HEK293 (cell line): ENCODE measurements at regions not wholly inside any gene's neighbourhood (a gene's known extent, or its start where the extent isn't known, plus 50 kb on each side); places are given as distances from the start of the nearest gene placed in this dataset.

Experiments
- CTCF ChIA-PET: fragments of 350-600 bp; formaldehyde crosslinking; extraction: SDS; loops from one replicate; lab custom pipeline; 2021; ENCODE audit warnings: antibody characterized with exemption; lab: Yijun Ruan, JAX
- POLR2A ChIA-PET: fragments of 300-600 bp; formaldehyde crosslinking; extraction: SDS; loops from one replicate; lab custom pipeline; 2020; ENCODE audit warnings: antibody characterized with exemption, inconsistent platforms; lab: Yijun Ruan, JAX
- H3K27ac ChIP-seq: fragments of 200-500 bp; sonication (Bioruptor generic); 2 replicates; pipeline ENCODE4 v1.5.1; 2014; ENCODE audit warnings: low read depth, low read length, control low read depth, inconsistent platforms; ENCODE audit errors: extremely low read depth
- H3K36me3 ChIP-seq, 2 experiments: fragments of 200-500 bp in 1 of 2; sonication (Bioruptor generic) in 1 of 2; 1 replicate in 1 of 2; 2 replicates in 1 of 2; pipeline ENCODE4 v1.5.1; 2014 to 2017; ENCODE audit warnings: inconsistent platforms in 2 of 2, low read length in 2 of 2; ENCODE audit not compliant: control insufficient read depth in 2 of 2, insufficient read depth in 1 of 2
- H3K4me1 ChIP-seq: fragments of 200-500 bp; sonication (Bioruptor generic); 2 replicates; pipeline ENCODE4 v1.5.1; 2014; ENCODE audit warnings: mild to moderate bottlenecking, low read length, inconsistent platforms; ENCODE audit not compliant: control insufficient read depth, insufficient read depth
- H3K4me3 ChIP-seq: 2 replicates; pipeline ENCODE4 v1.5.1; 2011; ENCODE audit warnings: low read depth, mild to moderate bottlenecking, control low read depth, low read length, moderate library complexity
- H3K9me3 ChIP-seq: fragments of 200-500 bp; sonication (Bioruptor generic); 2 replicates; pipeline ENCODE4 v1.5.1; 2014; ENCODE audit warnings: low read depth, low read length, inconsistent platforms; ENCODE audit not compliant: control insufficient read depth, insufficient read depth
- GFI1B ChIP-seq: fragments of 450-650 bp; formaldehyde crosslinking; IDR thresholded peaks from 2 replicates; pipeline ENCODE4 v1.5.1; 2016; ENCODE audit warnings: missing biosample characterization, missing genetic modification characterization
- GLI4 ChIP-seq: fragments of 450-650 bp; formaldehyde crosslinking; IDR thresholded peaks from 2 replicates; pipeline ENCODE4 v1.5.1; 2016; ENCODE audit warnings: missing biosample characterization, missing genetic modification characterization
- HOXC10 ChIP-seq: sonication (generic); formaldehyde crosslinking; IDR thresholded peaks from 2 replicates; pipeline ENCODE4 v1.8.1; 2023; ENCODE audit warnings: mild to moderate bottlenecking, missing genetic modification reagents
- IKZF3 ChIP-seq: fragments of 450-650 bp; IDR thresholded peaks from 2 replicates; pipeline ENCODE4 v1.5.0; 2018; ENCODE audit warnings: missing biosample characterization, mild to moderate bottlenecking, missing genetic modification characterization, moderate library complexity
- KLF16 ChIP-seq: fragments of 450-650 bp; formaldehyde crosslinking; IDR thresholded peaks from 2 replicates; pipeline ENCODE4 v1.5.1; 2017; ENCODE audit warnings: missing biosample characterization, missing genetic modification characterization
- SCRT2 ChIP-seq: fragments of 450-650 bp; formaldehyde crosslinking; IDR thresholded peaks from 2 replicates; pipeline ENCODE4 v1.5.1; 2016; ENCODE audit warnings: missing biosample characterization, missing genetic modification characterization
- ZFP3 ChIP-seq: fragments of 450-650 bp; formaldehyde crosslinking; IDR thresholded peaks from 2 replicates; pipeline ENCODE4 v1.5.1; 2016; ENCODE audit warnings: low read depth, missing biosample characterization, missing genetic modification characterization
- ZFP37 ChIP-seq: fragments of 450-650 bp; formaldehyde crosslinking; IDR thresholded peaks from 2 replicates; pipeline ENCODE4 v1.5.1; 2016; ENCODE audit warnings: missing biosample characterization, missing genetic modification characterization
- ZNF169 ChIP-seq: fragments of 450-650 bp; formaldehyde crosslinking; IDR thresholded peaks from 2 replicates; pipeline ENCODE4 v1.5.1; 2016; ENCODE audit warnings: missing biosample characterization, missing genetic modification characterization
- ZNF214 ChIP-seq: fragments of 450-650 bp; formaldehyde crosslinking; IDR thresholded peaks from 2 replicates; pipeline ENCODE4 v1.5.1; 2017; ENCODE audit warnings: missing biosample characterization, mild to moderate bottlenecking, missing genetic modification characterization, borderline replicate concordance
- ZNF23 ChIP-seq: fragments of 450-650 bp; formaldehyde crosslinking; IDR thresholded peaks from 2 replicates; pipeline ENCODE4 v1.5.1; 2016; ENCODE audit warnings: missing biosample characterization, missing genetic modification characterization, borderline replicate concordance
- ZNF426 ChIP-seq: fragments of 450-650 bp; formaldehyde crosslinking; IDR thresholded peaks from 2 replicates; pipeline ENCODE4 v1.5.1; 2017; ENCODE audit warnings: missing biosample characterization, missing genetic modification characterization, mild to moderate bottlenecking, inconsistent platforms, moderate library complexity
- ZNF473 ChIP-seq: fragments of 450-650 bp; formaldehyde crosslinking; IDR thresholded peaks from 2 replicates; pipeline ENCODE4 v1.5.1; 2017; ENCODE audit warnings: missing biosample characterization, missing genetic modification characterization
- ZNF510 ChIP-seq: fragments of 450-650 bp; formaldehyde crosslinking; IDR thresholded peaks from 2 replicates; pipeline ENCODE4 v1.5.1; 2018; ENCODE audit warnings: mild to moderate bottlenecking, missing genetic modification characterization, missing biosample characterization; ENCODE audit not compliant: insufficient replicate concordance
- ZNF558 ChIP-seq: fragments of 450-650 bp; formaldehyde crosslinking; IDR thresholded peaks from 2 replicates; pipeline ENCODE4 v1.5.1; 2016; ENCODE audit warnings: missing biosample characterization, missing genetic modification characterization
- ZNF707 ChIP-seq: fragments of 450-650 bp; formaldehyde crosslinking; IDR thresholded peaks from 2 replicates; pipeline ENCODE4 v1.5.1; 2016; ENCODE audit warnings: missing biosample characterization, missing genetic modification characterization
- ZNF785 ChIP-seq: fragments of 450-650 bp; formaldehyde crosslinking; IDR thresholded peaks from 2 replicates; pipeline ENCODE4 v1.5.1; 2016; ENCODE audit warnings: missing biosample characterization, missing genetic modification characterization
- ZSCAN16 ChIP-seq: fragments of 450-650 bp; formaldehyde crosslinking; IDR thresholded peaks from 2 replicates; pipeline ENCODE4 v1.5.1; 2016; ENCODE audit warnings: missing biosample characterization, missing genetic modification characterization
- ZSCAN30 ChIP-seq: fragments of 450-650 bp; IDR thresholded peaks from 2 replicates; pipeline ENCODE4 v1.5.1; 2018; ENCODE audit warnings: missing biosample characterization, mild to moderate bottlenecking, missing genetic modification characterization, moderate library complexity
- TF ChIP-seq, protein P1 (sequence below): fragments of 450-650 bp; formaldehyde crosslinking; IDR thresholded peaks from 2 replicates; pipeline ENCODE4 v1.5.1; 2016; ENCODE audit warnings: missing biosample characterization, missing genetic modification characterization
- TF ChIP-seq, protein P2 (sequence below): fragments of 450-650 bp; formaldehyde crosslinking; IDR thresholded peaks from 2 replicates; pipeline ENCODE4 v1.5.1; 2016; ENCODE audit warnings: missing biosample characterization, missing genetic modification characterization
- TF ChIP-seq, protein P3 (sequence below): fragments of 450-650 bp; formaldehyde crosslinking; IDR thresholded peaks from 2 replicates; pipeline ENCODE4; 2016; ENCODE audit warnings: missing biosample characterization, missing genetic modification characterization

DNA sequence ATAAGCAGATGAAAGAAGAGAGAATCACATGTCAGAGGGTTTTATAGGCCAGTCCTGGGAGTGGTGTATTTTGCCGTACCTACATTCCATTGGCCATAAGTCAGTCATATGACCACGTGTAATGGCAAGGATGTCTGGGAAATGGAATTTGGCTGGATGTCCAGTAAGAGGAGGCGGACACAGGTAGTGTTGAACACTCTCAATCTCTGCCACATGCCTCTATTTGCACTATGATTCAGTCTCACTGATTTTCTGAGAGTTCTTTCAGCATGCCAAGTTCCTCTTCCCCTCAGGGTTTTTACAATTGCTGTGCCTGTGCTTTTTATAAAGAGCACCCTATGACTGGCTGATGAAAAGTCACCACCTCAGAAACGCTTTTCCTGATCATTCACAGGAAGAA is 164.2 kb upstream of the GPR101 start:
- no peak overlapping the region for H3K4me3 ChIP-seq
- ChIA-PET POLR2A (no interaction called here), CTCF (no interaction called here)
- H3K4me1 ChIP-seq = no peaks in the 10 kb centered on the region
- no peaks in the 10 kb centered on the region for H3K9me3 ChIP-seq
- no peaks in the 10 kb centered on the region for H3K36me3 ChIP-seq
- TF ChIP-seq SCRT2 (tag by site-specific recombination) (no peak), ZNF169 (no peak), ZFP3 (tag by site-specific recombination) (no peak), HOXC10 (CRISPR knock-in tag) (no peak), ZNF473 (tag by site-specific recombination) (no peak), ZNF510 (tag by site-specific recombination) (no peak), ZNF558 (tag by site-specific recombination) (no peak), GFI1B (tag by site-specific recombination) (no peak), ZFP37 (tag by site-specific recombination) (no peak), ZNF426 (tag by site-specific recombination) (no peak), KLF16 (no peak)
- H3K27ac ChIP-seq = no peak overlapping the region

DNA sequence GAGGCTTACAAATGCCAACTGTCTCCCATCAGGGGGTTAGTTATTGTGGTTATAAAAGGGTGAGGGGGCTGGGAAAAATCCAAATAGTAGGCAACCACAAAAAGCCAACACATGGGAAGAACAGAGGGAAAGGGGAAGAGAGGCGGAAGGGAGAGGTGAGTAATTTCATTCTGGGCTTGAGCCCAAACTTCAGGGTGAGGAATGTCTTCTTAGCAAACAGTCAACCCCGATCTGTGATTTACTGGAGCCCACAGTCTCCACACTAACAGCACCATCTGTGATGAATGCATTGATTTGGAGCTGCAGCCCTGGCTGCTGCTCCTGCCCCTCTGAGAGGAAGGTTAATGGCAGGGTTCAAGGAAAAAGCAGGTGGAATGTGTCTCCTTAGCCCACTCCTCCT is 162.2 kb upstream of the GPR101 start:
- TF ChIP-seq GLI4 (tag by site-specific recombination) (no peak), ZNF23 (tag by site-specific recombination) (no peak), ZSCAN16 (tag by site-specific recombination) (no peak), IKZF3 (tag by site-specific recombination) (no peak), ZNF214 (tag by site-specific recombination) (no peak), KLF16 (no peak), ZNF785 (tag by site-specific recombination) (no peak), ZNF707 (tag by site-specific recombination) (no peak), ZSCAN30 (tag by site-specific recombination) (no peak), ZFP3 (tag by site-specific recombination) (no peak), ZNF169 (no peak)
- TF ChIP-seq, protein P1, sequence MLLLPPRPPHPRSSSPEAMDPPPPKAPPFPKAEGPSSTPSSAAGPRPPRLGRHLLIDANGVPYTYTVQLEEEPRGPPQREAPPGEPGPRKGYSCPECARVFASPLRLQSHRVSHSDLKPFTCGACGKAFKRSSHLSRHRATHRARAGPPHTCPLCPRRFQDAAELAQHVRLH (tag by site-specific recombination) = no peak
- TF ChIP-seq, protein P2, sequence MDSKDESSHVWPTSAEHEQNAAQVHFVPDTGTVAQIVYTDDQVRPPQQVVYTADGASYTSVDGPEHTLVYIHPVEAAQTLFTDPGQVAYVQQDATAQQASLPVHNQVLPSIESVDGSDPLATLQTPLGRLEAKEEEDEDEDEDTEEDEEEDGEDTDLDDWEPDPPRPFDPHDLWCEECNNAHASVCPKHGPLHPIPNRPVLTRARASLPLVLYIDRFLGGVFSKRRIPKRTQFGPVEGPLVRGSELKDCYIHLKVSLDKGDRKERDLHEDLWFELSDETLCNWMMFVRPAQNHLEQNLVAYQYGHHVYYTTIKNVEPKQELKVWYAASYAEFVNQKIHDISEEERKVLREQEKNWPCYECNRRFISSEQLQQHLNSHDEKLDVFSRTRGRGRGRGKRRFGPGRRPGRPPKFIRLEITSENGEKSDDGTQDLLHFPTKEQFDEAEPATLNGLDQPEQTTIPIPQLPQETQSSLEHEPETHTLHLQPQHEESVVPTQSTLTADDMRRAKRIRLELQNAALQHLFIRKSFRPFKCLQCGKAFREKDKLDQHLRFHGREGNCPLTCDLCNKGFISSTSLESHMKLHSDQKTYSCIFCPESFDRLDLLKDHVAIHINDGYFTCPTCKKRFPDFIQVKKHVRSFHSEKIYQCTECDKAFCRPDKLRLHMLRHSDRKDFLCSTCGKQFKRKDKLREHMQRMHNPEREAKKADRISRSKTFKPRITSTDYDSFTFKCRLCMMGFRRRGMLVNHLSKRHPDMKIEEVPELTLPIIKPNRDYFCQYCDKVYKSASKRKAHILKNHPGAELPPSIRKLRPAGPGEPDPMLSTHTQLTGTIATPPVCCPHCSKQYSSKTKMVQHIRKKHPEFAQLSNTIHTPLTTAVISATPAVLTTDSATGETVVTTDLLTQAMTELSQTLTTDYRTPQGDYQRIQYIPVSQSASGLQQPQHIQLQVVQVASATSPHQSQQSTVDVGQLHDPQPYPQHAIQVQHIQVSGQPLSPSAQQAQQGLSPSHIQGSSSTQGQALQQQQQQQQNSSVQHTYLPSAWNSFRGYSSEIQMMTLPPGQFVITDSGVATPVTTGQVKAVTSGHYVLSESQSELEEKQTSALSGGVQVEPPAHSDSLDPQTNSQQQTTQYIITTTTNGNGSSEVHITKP (tag by site-specific recombination) = no peak
- TF ChIP-seq, protein P3, sequence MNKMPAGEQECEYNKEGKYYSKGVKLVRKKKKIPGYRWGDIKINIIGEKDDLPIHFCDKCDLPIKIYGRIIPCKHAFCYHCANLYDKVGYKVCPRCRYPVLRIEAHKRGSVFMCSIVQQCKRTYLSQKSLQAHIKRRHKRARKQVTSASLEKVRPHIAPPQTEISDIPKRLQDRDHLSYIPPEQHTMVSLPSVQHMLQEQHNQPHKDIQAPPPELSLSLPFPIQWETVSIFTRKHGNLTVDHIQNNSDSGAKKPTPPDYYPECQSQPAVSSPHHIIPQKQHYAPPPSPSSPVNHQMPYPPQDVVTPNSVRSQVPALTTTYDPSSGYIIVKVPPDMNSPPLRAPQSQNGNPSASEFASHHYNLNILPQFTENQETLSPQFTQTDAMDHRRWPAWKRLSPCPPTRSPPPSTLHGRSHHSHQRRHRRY (tag by site-specific recombination) = no peak

More for the DNA sequence above, 162.2 kb upstream of the GPR101 start:
- ChIA-PET CTCF (interaction anchor here (0.5 to 1.6 kb wide), 4 partner anchors 30 to 1450 kb away, joined by 3 to 6 read pairs (median 4); no protein-coding TSS in a partner anchor), POLR2A (no interaction called here)
- no peaks in the 10 kb centered on the region for H3K36me3 ChIP-seq
- no peak overlapping the region for H3K27ac ChIP-seq
- H3K9me3 ChIP-seq = no peaks in the 10 kb centered on the region
- H3K4me3 ChIP-seq = no peak overlapping the region
- no peaks in the 10 kb centered on the region for H3K4me1 ChIP-seq
